Glutamatergic neuron (in vitro differentiated cells): ENCODE measurements at regions not wholly inside any gene's neighbourhood (a gene's known extent, or its start where the extent isn't known, plus 50 kb on each side); places are given as distances from the start of the nearest gene placed in this dataset.

Source experiments
- DNase-seq: peaks from one replicate; pipeline ENCODE4 v3.0.0; 2022
- H3K27ac Mint-ChIP-seq: one replicate; pipeline ENCODE4 v1.8.0; 2020; ENCODE audit warnings: mild to moderate bottlenecking, mixed read lengths, inconsistent platforms; ENCODE audit not compliant: unreplicated experiment
- H3K27me3 Mint-ChIP-seq: one replicate; pipeline ENCODE4 v1.8.0; 2020; ENCODE audit warnings: mild to moderate bottlenecking, moderate library complexity, mixed read lengths, inconsistent platforms; ENCODE audit not compliant: unreplicated experiment
- H3K36me3 Mint-ChIP-seq: one replicate; pipeline ENCODE4 v1.8.0; 2020; ENCODE audit warnings: mild to moderate bottlenecking, mixed read lengths, inconsistent platforms; ENCODE audit not compliant: unreplicated experiment
- H3K4me1 Mint-ChIP-seq: one replicate; pipeline ENCODE4 v1.8.0; 2020; ENCODE audit warnings: mild to moderate bottlenecking, low read depth, mixed read lengths, inconsistent platforms; ENCODE audit not compliant: unreplicated experiment
- H3K4me3 Mint-ChIP-seq: one replicate; pipeline ENCODE4 v1.8.0; 2020; ENCODE audit warnings: mild to moderate bottlenecking, mixed read lengths, inconsistent platforms; ENCODE audit not compliant: unreplicated experiment
- H3K9me3 Mint-ChIP-seq: one replicate; pipeline ENCODE4 v1.8.0; 2020; ENCODE audit warnings: mild to moderate bottlenecking, moderate library complexity, mixed read lengths, inconsistent platforms; ENCODE audit not compliant: unreplicated experiment
- TF ChIP-seq, protein P1 (sequence below): fragments of 200-600 bp; sonication (generic); IDR thresholded peaks from one replicate; pipeline ENCODE4 v1.5.0; 2021; ENCODE audit not compliant: partially characterized antibody, unreplicated experiment

DNA sequence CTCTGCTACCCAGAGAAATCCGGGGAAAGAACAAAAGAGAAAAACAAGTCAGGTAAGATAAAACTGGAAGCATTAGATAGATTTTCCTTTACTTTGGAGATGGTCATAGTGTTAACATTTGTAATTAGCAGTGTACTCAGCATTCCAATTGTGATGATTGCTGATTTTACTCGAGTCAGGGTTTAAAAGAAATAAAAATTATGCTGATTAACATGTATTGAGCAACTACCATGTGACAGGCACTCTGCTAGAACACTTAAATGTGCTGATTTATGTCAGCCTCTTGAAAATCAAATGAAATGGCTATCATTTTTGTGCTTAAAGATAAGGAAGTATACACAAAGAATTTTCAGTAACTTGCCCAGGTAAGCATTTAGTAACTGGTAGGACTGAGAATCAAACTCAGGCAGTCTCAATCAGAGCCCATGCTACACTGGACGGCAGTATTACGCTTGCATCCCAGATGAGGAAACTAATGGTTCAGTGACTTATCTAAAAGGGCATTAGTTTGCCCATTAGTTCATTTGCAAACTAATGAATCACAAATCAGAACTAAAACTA, 735.1 kb upstream of the SORCS1 start:
- Mint-ChIP-seq H3K27ac (no peak overlapping the region), H3K4me1 (no peaks in the 10 kb centered on the region), H3K4me3 (no peak overlapping the region), H3K9me3 (no peaks in the 10 kb centered on the region), H3K36me3 (no peaks in the 10 kb centered on the region), H3K27me3 (no peaks in the 10 kb centered on the region)
- no peak for DNase-seq
- TF ChIP-seq, protein P1, sequence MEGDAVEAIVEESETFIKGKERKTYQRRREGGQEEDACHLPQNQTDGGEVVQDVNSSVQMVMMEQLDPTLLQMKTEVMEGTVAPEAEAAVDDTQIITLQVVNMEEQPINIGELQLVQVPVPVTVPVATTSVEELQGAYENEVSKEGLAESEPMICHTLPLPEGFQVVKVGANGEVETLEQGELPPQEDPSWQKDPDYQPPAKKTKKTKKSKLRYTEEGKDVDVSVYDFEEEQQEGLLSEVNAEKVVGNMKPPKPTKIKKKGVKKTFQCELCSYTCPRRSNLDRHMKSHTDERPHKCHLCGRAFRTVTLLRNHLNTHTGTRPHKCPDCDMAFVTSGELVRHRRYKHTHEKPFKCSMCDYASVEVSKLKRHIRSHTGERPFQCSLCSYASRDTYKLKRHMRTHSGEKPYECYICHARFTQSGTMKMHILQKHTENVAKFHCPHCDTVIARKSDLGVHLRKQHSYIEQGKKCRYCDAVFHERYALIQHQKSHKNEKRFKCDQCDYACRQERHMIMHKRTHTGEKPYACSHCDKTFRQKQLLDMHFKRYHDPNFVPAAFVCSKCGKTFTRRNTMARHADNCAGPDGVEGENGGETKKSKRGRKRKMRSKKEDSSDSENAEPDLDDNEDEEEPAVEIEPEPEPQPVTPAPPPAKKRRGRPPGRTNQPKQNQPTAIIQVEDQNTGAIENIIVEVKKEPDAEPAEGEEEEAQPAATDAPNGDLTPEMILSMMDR: no peak

DNA sequence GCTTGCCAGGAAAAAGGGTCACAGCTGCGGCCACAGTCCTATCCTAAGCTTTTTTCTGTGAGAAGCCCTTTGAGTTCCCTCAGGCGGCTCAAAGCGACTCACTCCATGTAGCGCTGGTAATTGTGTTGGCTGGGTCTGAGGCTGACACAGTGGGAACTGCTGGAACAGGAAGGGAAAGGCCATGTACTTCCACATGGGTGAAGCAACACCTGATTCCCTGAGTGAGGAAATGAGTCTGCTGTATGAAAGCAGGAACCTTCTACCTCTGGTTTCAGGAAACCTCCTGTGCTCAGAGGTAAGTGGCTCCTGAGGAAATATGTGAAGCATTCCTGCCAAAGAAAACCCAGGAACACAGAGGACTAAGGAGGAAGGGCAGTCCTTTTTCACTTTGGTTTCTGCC, 734.6 kb upstream of the SORCS1 start:
- Mint-ChIP-seq H3K9me3 (no peaks in the 10 kb centered on the region), H3K36me3 (no peaks in the 10 kb centered on the region), H3K4me1 (no peaks in the 10 kb centered on the region), H3K4me3 (no peak overlapping the region), H3K27me3 (no peaks in the 10 kb centered on the region), H3K27ac (no peak overlapping the region)
- TF ChIP-seq, protein P1: no peak
- no peak for DNase-seq

DNA sequence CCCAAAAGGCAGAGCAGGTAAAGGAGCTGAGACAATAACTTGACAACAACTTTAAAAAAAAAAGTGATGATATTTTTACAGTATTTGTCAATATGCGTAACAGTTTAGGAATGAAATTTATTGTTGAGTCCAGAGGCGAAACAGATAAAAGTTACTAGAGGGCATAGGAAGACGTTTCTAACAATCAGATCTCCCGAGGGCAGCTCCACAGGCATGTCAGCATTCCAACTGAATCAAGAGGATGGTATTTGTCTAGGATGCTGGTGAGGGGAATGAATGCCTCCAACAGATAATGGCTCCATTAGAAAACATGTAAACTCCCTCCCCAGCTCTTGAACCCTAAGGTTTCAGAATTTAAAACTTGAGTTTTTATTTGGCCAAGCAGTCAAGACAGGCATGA, 733.9 kb upstream of the SORCS1 start:
- Mint-ChIP-seq H3K4me1 (no peaks in the 10 kb centered on the region), H3K36me3 (no peaks in the 10 kb centered on the region), H3K9me3 (no peaks in the 10 kb centered on the region), H3K27me3 (no peaks in the 10 kb centered on the region), H3K4me3 (no peak overlapping the region), H3K27ac (no peak overlapping the region)
- TF ChIP-seq, protein P1: no peak
- no peak for DNase-seq

DNA sequence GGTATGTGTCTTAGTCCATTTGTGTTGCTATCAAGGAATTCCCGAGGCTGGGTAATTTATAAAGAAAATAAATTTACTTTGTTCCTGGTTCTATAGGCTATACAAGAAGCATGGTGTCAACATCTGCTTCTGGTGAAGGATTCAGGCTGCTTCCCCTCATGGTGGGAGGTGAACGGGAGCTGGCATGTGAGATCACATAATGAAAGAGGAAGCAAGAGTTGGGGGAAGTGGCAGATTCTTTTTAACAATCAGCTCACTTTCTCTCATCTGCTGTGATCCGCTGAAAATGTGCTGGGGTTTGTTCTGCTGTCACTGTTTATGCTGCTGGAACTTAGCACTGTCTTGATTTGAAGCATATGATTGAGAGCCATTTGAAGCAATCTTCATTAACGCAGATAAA, 730.0 kb upstream of the SORCS1 start:
- Mint-ChIP-seq H3K36me3 (no peaks in the 10 kb centered on the region), H3K4me3 (no peak overlapping the region), H3K27me3 (no peaks in the 10 kb centered on the region), H3K4me1 (no peaks in the 10 kb centered on the region), H3K9me3 (no peaks in the 10 kb centered on the region), H3K27ac (no peak overlapping the region)
- TF ChIP-seq, protein P1: no peak
- no peak for DNase-seq

DNA sequence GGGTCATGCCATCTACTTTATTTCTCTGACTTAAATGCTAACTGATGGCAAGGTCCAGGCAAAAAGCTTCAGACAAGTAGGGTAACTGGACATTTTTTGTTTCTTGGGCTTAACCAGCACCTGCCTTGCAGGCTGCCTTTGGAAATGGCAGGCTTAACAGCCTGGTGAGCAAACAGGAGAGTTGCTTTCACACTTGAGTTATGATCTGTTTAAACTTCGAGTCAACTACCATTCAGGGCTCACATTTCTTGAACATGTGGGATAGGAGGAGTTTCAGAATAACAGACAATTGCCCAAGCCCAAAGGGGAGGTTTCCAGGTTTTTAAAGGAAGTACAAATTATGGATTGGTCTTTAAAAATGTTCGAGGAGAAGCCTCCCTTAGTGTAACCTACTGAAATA, 724.6 kb upstream of the SORCS1 start:
- Mint-ChIP-seq H3K27ac (no peak overlapping the region), H3K9me3 (no peaks in the 10 kb centered on the region), H3K4me1 (no peaks in the 10 kb centered on the region), H3K36me3 (no peaks in the 10 kb centered on the region), H3K4me3 (no peak overlapping the region), H3K27me3 (no peaks in the 10 kb centered on the region)
- DNase-seq: no peak
- TF ChIP-seq, protein P1: no peak
